Neuronal stem cell (in vitro differentiated cells): ENCODE measurements at regions not wholly inside any gene's neighbourhood (a gene's known extent, or its start where the extent isn't known, plus 50 kb on each side); places are given as distances from the start of the nearest gene placed in this dataset.

Experiments
- DNase-seq: peaks from one replicate; pipeline ENCODE4 v3.0.0-alpha.2; 2013; ENCODE audit warnings: low spot score
- H2AFZ ChIP-seq: one replicate; pipeline ENCODE4 v1.6.1; 2013; ENCODE audit warnings: mild to moderate bottlenecking, low read length, inconsistent platforms
- H2AK5ac ChIP-seq: 2 replicates; pipeline ENCODE4 v1.6.1; 2013; ENCODE audit warnings: low read depth, mild to moderate bottlenecking, inconsistent platforms, low read length, moderate library complexity, mixed read lengths
- H2BK120ac ChIP-seq: 2 replicates; pipeline ENCODE4 v1.6.1; 2013; ENCODE audit warnings: low read depth, mild to moderate bottlenecking, inconsistent platforms, low read length, moderate library complexity, mixed read lengths
- H2BK12ac ChIP-seq: one replicate; pipeline ENCODE4 v1.6.1; 2013; ENCODE audit warnings: low read length, inconsistent platforms
- H2BK15ac ChIP-seq: 2 replicates; pipeline ENCODE4 v1.6.1; 2013; ENCODE audit warnings: mild to moderate bottlenecking, low read length, inconsistent platforms, mixed read lengths
- H2BK5ac ChIP-seq: one replicate; pipeline ENCODE4 v1.6.1; 2013; ENCODE audit warnings: inconsistent platforms, mild to moderate bottlenecking, low read length, moderate library complexity
- H3K14ac ChIP-seq: one replicate; pipeline ENCODE4 v1.6.1; 2013; ENCODE audit warnings: low read length, inconsistent platforms
- H3K18ac ChIP-seq: 2 replicates; pipeline ENCODE4 v1.6.1; 2013; ENCODE audit warnings: low read length, inconsistent platforms
- H3K23ac ChIP-seq: 2 replicates; pipeline ENCODE4 v1.6.1; 2013; ENCODE audit warnings: low read depth, mild to moderate bottlenecking, mixed read lengths, low read length, inconsistent platforms; ENCODE audit not compliant: poor library complexity
- H3K27ac ChIP-seq: replicated peaks from 3 replicates; pipeline ENCODE4 v1.5.1; 2013; ENCODE audit warnings: low read length, inconsistent platforms
- H3K27me3 ChIP-seq, 3 experiments: 2 replicates each; pipeline ENCODE4 v1.6.1; 2013; ENCODE audit warnings: low read length in 3 of 3, mild to moderate bottlenecking in 2 of 3, inconsistent platforms in 1 of 3, low read depth in 1 of 3, mixed read lengths in 1 of 3, moderate library complexity in 1 of 3; ENCODE audit not compliant: control insufficient read depth in 3 of 3, insufficient read depth in 3 of 3
- H3K36me3 ChIP-seq, 2 donors: replicated peaks in 1 of 2; 2 replicates each; pipeline ENCODE4 v1.6.1; 2013; ENCODE audit warnings: low read length in 2 of 2; ENCODE audit not compliant: control insufficient read depth in 2 of 2, insufficient read depth in 2 of 2
- H3K4ac ChIP-seq: 2 replicates; pipeline ENCODE4 v1.6.1; 2013; ENCODE audit warnings: inconsistent platforms, mild to moderate bottlenecking, low read length, moderate library complexity
- H3K4me1 ChIP-seq, 2 donors: 1 replicate in 1 of 2; 2 replicates in 1 of 2; pipeline ENCODE4 v1.6.1; 2013; ENCODE audit warnings: low read length in 2 of 2, low read depth in 1 of 2; ENCODE audit not compliant: control insufficient read depth in 2 of 2, insufficient read depth in 1 of 2
- H3K4me2 ChIP-seq: one replicate; pipeline ENCODE4 v1.6.1; 2013; ENCODE audit warnings: mild to moderate bottlenecking, low read length, inconsistent platforms; ENCODE audit not compliant: insufficient read depth, poor library complexity, severe bottlenecking
- H3K4me3 ChIP-seq, 2 donors: 2 replicates each; pipeline ENCODE4 v1.5.1; 2013; ENCODE audit warnings: low read length in 2 of 2, mild to moderate bottlenecking in 2 of 2, inconsistent platforms in 1 of 2, moderate library complexity in 1 of 2
- H3K79me1 ChIP-seq: one replicate; pipeline ENCODE4 v1.6.1; 2013; ENCODE audit warnings: low read depth, mild to moderate bottlenecking, inconsistent platforms, low read length, moderate library complexity
- H3K9ac ChIP-seq: one replicate; pipeline ENCODE4 v1.6.1; 2013; ENCODE audit warnings: mild to moderate bottlenecking, low read depth, low read length, inconsistent platforms; ENCODE audit not compliant: poor library complexity
- H3K9me3 ChIP-seq, 2 donors: replicated peaks in 1 of 2; 2 replicates each; pipeline versions ENCODE3 to v1.6.1; 2013; ENCODE audit warnings: low read length in 2 of 2, mild to moderate bottlenecking in 2 of 2, inconsistent platforms in 1 of 2, low read depth in 1 of 2, mixed read lengths in 1 of 2, moderate library complexity in 1 of 2; ENCODE audit not compliant: control insufficient read depth in 2 of 2, insufficient read depth in 1 of 2
- H4K8ac ChIP-seq: one replicate; pipeline ENCODE4 v1.6.1; 2013; ENCODE audit warnings: low read depth, mild to moderate bottlenecking, inconsistent platforms, low read length, moderate library complexity
- H4K91ac ChIP-seq: one replicate; pipeline ENCODE4 v1.6.1; 2013; ENCODE audit warnings: low read length, low read depth, mild to moderate bottlenecking, inconsistent platforms; ENCODE audit not compliant: poor library complexity
- WGBS, 2 donors: extraction: QIAGEN DNeasy Blood & Tissue Kit; methylation state at CpG; one replicate each; pipeline ENCODE4 v1.1.7; 2013; ENCODE audit warnings: missing lambda C conversion rate in 2 of 2, mixed read lengths in 1 of 2; ENCODE audit not compliant: insufficient read length in 2 of 2, insufficient replicate concordance in 1 of 2; ENCODE audit errors: extremely low coverage in 2 of 2; 5-methylcytosine and 5-hydroxymethylcytosine counted together

GRCh38 chr9:73805853-73806458 is 654.3 kb downstream of the ANXA1 start:
- H3K4me2 ChIP-seq, result no peak overlapping the region
- H3K27ac ChIP-seq, result no peak overlapping the region
- no peak overlapping the region for H2BK120ac ChIP-seq
- H2BK15ac ChIP-seq, result no peak overlapping the region
- H2AFZ ChIP-seq, result no peak overlapping the region
- H4K91ac ChIP-seq, result no peak overlapping the region
- no peak overlapping the region for H3K9ac ChIP-seq
- no peaks in the 10 kb centered on the region for H3K27me3 ChIP-seq
- H2AK5ac ChIP-seq, result no peak overlapping the region
- H3K23ac ChIP-seq, result no peak overlapping the region
- no peak overlapping the region for H3K4me3 ChIP-seq
- H4K8ac ChIP-seq, result no peak overlapping the region
- no peaks in the 10 kb centered on the region for H3K79me1 ChIP-seq
- no peak overlapping the region for H3K14ac ChIP-seq
- H2BK5ac ChIP-seq, result no peak overlapping the region
- no peak overlapping the region for H3K4ac ChIP-seq
- DNase-seq, result no peak
- no peaks in the 10 kb centered on the region for H3K4me1 ChIP-seq
- no peak overlapping the region for H2BK12ac ChIP-seq
- no peak overlapping the region for H3K18ac ChIP-seq
- no peaks in the 10 kb centered on the region for H3K9me3 ChIP-seq
- H3K36me3 ChIP-seq, result no peaks in the 10 kb centered on the region
- WGBS, 2 donors, result no CpG with 5 or more reads among the region's 1 CpG

- no peak overlapping the region for H3K4ac ChIP-seq
- H3K27ac ChIP-seq, result no peak overlapping the region
- no peaks in the 10 kb centered on the region for H3K36me3 ChIP-seq
- no peaks in the 10 kb centered on the region for H3K4me1 ChIP-seq
- no peak overlapping the region for H3K18ac ChIP-seq
- DNase-seq, result no peak
- H3K9me3 ChIP-seq, result no peaks in the 10 kb centered on the region
- H3K4me3 ChIP-seq, result no peak overlapping the region
- no CpG with 5 or more reads among the region's 2 CpGs for WGBS, 2 donors
- no peaks in the 10 kb centered on the region for H3K27me3 ChIP-seq
- H3K9ac ChIP-seq, result no peak overlapping the region
- no peak overlapping the region for H2AFZ ChIP-seq
- H3K79me1 ChIP-seq, result no peaks in the 10 kb centered on the region
- no peak overlapping the region for H4K8ac ChIP-seq
- no peak overlapping the region for H2BK120ac ChIP-seq
- H2AK5ac ChIP-seq, result no peak overlapping the region
- H2BK15ac ChIP-seq, result no peak overlapping the region
- no peak overlapping the region for H2BK5ac ChIP-seq
- H3K14ac ChIP-seq, result no peak overlapping the region
- H4K91ac ChIP-seq, result no peak overlapping the region
- no peak overlapping the region for H2BK12ac ChIP-seq
- H3K23ac ChIP-seq, result no peak overlapping the region
- no peak overlapping the region for H3K4me2 ChIP-seq
Measured at GRCh38 chr9:73806876-73807275, 655.2 kb downstream of the ANXA1 start.

GRCh38 chr9:73807952-73808351 is 656.3 kb downstream of the ANXA1 start:
- no peak overlapping the region for H2BK12ac ChIP-seq
- no peak overlapping the region for H3K18ac ChIP-seq
- H3K79me1 ChIP-seq, result no peaks in the 10 kb centered on the region
- no peak overlapping the region for H3K9ac ChIP-seq
- H3K36me3 ChIP-seq, result no peaks in the 10 kb centered on the region
- H3K4ac ChIP-seq, result no peak overlapping the region
- H2AK5ac ChIP-seq, result no peak overlapping the region
- H2AFZ ChIP-seq, result no peak overlapping the region
- no peak for DNase-seq
- WGBS, 2 donors, result no CpG with 5 or more reads among the region's 1 CpG
- H3K4me2 ChIP-seq, result no peak overlapping the region
- H3K4me3 ChIP-seq, result no peak overlapping the region
- no peak overlapping the region for H2BK15ac ChIP-seq
- no peak overlapping the region for H3K27ac ChIP-seq
- no peak overlapping the region for H4K8ac ChIP-seq
- no peak overlapping the region for H3K14ac ChIP-seq
- no peak overlapping the region for H4K91ac ChIP-seq
- H3K27me3 ChIP-seq, result no peaks in the 10 kb centered on the region
- no peak overlapping the region for H2BK120ac ChIP-seq
- no peak overlapping the region for H3K23ac ChIP-seq
- H3K9me3 ChIP-seq, result no peaks in the 10 kb centered on the region
- no peaks in the 10 kb centered on the region for H3K4me1 ChIP-seq
- H2BK5ac ChIP-seq, result no peak overlapping the region

GRCh38 chr9:73810585-73811215 is 659.0 kb downstream of the ANXA1 start:
- Histone ChIP-seq H3K18ac (no peak overlapping the region), H3K9me3 (no peaks in the 10 kb centered on the region), H2BK5ac (no peak overlapping the region), H3K4me1 (no peaks in the 10 kb centered on the region), H4K91ac (no peak overlapping the region), H3K27ac (no peak overlapping the region), H3K4me3 (no peak overlapping the region), H2BK120ac (no peak overlapping the region), H3K4me2 (no peak overlapping the region), H3K4ac (no peak overlapping the region), H2AFZ (no peak overlapping the region), H2BK15ac (no peak overlapping the region), H3K79me1 (no peaks in the 10 kb centered on the region), H3K9ac (no peak overlapping the region), H3K36me3 (no peaks in the 10 kb centered on the region), H4K8ac (no peak overlapping the region), H2BK12ac (no peak overlapping the region), H3K23ac (no peak overlapping the region), H3K14ac (no peak overlapping the region), H2AK5ac (no peak overlapping the region), H3K27me3 (no peaks in the 10 kb centered on the region)
- DNase-seq, result no peak
- WGBS, 2 donors, result no CpG with 5 or more reads among the region's 3 CpGs
